GM19238 (cell line): ENCODE measurements at regions not wholly inside any gene's neighbourhood (a gene's known extent, or its start where the extent isn't known, plus 50 kb on each side); places are given as distances from the start of the nearest gene placed in this dataset.
"Not testable (repeated sequence)": the region's sequence is repeated elsewhere in the genome, so short reads cannot be mapped to it uniquely, and the experiment has no call there.

Source experiments
- DNase-seq: peaks from one replicate; pipeline ENCODE4 v3.0.0; 2011; ENCODE audit warnings: low spot score; ENCODE audit not compliant: insufficient read length

- no peak for DNase-seq
Measured at GRCh38 chr10:57341294-57341693, 926.4 kb downstream of the IPMK start.

GRCh38 chr10:57338823-57339558 is 928.7 kb downstream of the IPMK start:
- DNase-seq: peak; percentile 1

GRCh38 chr10:57336865-57337264 is 930.8 kb downstream of the IPMK start:
- no peak for DNase-seq

GRCh38 chr10:57336341-57336740 is 931.4 kb downstream of the IPMK start:
- no peak for DNase-seq

DNA sequence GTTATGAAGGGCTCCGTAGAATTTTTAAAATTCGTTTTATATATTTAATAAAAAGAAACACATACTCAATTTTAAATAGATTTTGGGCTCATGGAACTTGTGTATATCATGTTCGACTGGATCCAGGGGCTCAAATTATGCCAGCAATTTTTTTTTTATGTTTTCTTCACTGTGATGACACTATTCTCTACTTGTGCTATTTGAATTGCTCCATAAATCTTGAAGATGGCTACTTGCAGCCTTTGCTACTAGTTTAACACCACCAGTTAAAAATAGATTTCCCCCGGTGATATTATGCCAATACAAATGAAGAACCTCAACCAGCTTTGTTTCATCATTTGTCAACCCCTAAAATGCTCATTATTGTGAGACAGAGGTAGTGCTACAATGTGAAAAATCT is 933.2 kb downstream of the IPMK start:
- no peak for DNase-seq

- DNase-seq: no peak
Measured at GRCh38 chr10:57333880-57334279, 933.8 kb downstream of the IPMK start.

DNA sequence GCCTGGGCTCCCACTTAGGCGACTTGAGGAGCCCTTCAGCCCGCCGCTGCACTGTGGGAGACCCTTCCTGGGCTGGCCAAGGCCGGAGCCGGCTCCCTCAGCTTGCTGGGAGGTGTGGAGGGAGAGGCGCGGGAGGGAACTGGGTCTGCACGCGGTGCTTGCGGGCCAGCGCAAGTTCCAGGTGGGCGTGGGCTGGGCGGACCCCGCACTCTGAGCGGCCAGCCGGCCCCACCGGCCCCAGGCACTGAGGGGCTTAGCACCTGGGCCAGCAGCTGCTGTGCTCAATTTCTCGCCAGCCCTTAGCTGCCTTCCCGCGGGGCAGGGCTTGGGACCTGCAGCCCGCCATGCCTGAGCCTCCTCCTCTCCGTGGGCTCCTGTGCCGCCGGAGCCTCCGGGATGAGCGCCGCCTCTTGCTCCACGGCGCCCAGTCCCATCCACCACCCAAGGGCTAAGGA is 946.3 kb downstream of the IPMK start:
- not testable (repeated sequence) for DNase-seq

GRCh38 chr10:57320416-57320815 is 947.3 kb downstream of the IPMK start:
- DNase-seq: no peak

DNA sequence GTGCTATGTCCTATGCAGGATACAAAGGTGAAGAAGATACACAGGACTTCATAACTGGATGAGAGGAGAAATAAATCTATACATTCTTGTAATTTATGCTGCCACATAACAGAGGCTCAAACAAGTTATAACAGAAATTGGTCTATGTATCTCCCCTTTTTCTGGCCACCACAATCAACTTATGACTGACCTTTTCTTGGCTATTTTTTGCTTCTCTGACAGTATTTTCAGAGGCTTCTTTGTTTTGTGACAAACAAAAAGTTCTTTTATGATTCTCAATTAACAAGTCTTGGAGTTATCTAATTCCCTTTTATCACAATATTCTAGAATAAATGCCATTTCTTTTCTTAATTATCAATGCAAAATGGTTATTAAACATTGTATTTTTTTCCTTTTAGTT is 953.0 kb upstream of the ZWINT start:
- DNase-seq: no peak

- DNase-seq: no peak
Measured at GRCh38 chr10:57303566-57303965, 942.5 kb upstream of the ZWINT start.

DNA sequence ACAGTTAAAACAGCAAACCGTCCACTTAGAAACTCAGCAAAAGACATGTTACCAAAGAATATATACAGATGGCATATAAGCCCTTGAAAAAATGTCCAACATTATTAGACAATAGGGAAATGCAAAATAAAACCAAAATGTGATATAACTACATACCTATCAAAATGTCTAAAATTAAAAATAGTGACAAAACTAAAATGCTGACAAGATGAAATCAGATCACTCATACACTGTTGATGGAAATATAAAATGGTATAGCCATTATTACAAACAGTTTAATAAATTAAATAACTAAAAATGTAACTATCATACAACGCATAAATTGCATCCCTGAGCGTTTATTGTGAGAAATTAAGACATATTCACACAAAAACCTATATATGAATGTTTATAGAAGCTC is 939.7 kb upstream of the ZWINT start:
- DNase-seq: no peak

DNA sequence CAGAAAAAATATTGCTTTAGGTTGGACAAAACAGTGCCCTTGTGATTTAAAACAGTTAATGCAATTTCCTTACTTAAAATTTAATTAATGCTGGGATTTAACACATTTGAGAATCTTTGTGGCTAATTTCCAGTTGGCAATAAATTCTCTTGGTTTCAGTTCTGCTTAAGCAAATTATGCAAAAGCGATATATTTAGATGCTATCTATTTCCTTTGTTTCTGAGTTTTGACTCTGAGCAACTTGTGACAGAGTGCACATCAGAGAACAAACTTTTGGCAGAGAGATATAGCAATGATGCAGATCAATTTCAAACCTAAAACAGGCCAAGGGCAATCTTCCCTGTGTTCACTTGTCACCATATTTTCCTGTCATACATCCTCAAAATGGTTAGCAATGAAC is 933.6 kb upstream of the ZWINT start:
- DNase-seq: no peak

DNA sequence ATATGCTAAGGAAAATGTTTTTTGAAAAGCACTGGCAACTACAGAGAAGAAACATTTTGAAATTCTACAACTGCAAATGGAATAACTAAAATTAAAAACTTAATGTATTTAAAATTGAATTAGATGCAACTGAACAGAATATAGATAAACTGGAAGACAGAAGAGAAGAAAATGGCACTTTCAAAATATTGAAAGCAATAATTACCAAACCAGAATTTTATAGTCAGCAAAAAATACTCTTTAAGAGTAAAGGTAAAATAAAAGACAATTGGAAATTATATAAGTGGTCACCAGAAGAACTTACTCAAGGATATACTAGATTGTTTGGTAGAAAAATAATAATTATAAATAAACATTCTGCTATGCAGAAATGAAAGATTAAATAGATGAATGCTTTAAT is 927.7 kb upstream of the ZWINT start:
- DNase-seq: no peak

DNA sequence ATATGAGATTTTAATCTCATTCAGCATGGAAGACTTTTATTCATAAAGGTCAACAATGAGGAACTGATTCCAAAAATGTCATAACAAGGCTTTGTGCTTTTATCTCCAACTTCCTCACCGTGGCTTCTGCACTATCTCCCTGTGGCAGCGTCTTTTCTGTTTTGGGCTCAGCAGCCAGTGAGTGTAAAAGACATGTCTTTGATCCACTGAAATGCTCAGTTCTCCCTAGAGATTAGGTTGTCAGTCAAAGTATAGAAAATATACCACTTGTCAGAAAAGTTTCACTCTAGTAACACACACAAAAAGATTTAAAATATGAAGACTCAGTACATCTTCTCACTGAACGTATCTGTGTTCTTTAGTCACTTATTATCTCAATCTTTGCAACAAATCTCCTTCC is 901.8 kb upstream of the ZWINT start:
- no peak for DNase-seq

GRCh38 chr10:57260175-57260574 is 899.1 kb upstream of the ZWINT start:
- no peak for DNase-seq

GRCh38 chr10:57249615-57250281 is 888.7 kb upstream of the ZWINT start:
- DNase-seq: no peak

GRCh38 chr10:57247271-57247670 is 886.2 kb upstream of the ZWINT start:
- DNase-seq: no peak

DNA sequence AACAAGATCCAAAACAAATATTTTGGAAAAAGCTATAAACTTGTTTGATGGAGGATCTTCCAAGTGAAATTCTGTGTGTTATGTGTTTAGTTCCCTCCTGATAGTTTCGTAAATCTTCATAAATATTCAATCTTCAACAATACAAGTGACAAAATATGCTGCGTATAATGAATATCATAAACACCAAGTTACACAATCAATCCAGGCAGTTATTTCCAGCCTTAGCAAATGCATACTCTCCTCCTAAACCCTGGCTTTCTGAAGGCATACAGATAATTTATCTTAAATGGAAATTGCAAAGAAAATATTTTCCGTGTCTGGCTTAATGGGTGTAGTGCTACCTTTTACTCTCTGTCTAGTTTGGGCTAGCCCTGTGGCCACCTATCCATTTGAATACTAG is 864.9 kb upstream of the ZWINT start:
- DNase-seq: no peak

DNA sequence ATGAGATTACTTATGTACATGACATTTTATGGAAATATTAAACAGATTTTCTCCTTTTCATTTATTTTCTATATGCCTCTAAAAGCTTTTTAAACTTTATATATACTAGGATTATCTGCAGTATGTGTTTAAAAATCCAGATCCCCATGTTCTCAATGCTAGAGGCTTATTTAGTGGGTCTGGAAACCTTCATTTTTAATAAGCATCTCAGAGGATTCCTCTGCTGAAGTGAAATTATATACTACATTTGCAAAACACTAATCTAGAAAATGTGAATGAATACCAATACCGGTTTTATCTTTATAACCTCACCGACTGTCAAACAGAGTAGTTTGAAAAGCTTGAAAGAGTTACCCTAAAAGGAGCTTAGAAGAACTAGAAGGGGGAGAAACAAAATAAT is 863.8 kb upstream of the ZWINT start:
- no peak for DNase-seq

GRCh38 chr10:57222603-57223002 is 861.5 kb upstream of the ZWINT start:
- no peak for DNase-seq

GRCh38 chr10:57222129-57222528 is 861.1 kb upstream of the ZWINT start:
- no peak for DNase-seq

GRCh38 chr10:57221674-57222073 is 860.6 kb upstream of the ZWINT start:
- no peak for DNase-seq

DNA sequence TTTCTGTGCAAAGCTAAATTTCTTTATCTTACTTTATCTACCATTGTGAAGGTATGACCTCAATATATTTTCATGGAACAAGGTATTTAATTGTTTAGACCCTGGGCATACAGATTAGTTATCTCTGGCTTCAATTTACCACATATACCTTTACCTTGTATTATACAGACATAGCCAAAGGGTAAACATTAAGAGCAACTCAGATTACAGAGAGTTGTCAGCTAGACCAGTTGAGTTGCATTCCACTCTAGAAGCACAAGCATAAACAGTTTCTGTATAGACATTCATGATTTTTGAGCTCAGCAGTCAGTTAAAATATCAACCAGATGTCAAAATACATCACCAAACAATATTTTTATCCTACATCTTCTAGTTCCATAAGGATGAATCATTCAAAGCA is 857.3 kb upstream of the ZWINT start:
- DNase-seq: no peak
